Aorta (tissue), 5 donors: ENCODE measurements at regions not wholly inside any gene's neighbourhood (a gene's known extent, or its start where the extent isn't known, plus 50 kb on each side); places are given as distances from the start of the nearest gene placed in this dataset.

ENCODE experiments used
- ATAC-seq: fragments of 200-7000 bp; cut with Tn5 transposase; one replicate; pipeline ENCODE4 v1.9.1; 2022; ENCODE audit warnings: moderate library complexity; ENCODE audit not compliant: low FRiP score
- DNase-seq, 2 donors: peaks; one replicate each; pipeline ENCODE4 v3.0.0-alpha.2; 2020
- H3K27ac ChIP-seq, 2 donors: one replicate each; pipeline ENCODE4 v1.5.1; 2013; ENCODE audit warnings: low read length in 2 of 2, mild to moderate bottlenecking in 2 of 2, moderate library complexity in 2 of 2, control low read depth in 1 of 2, inconsistent platforms in 1 of 2, low read depth in 1 of 2
- H3K27me3 ChIP-seq, 2 donors: one replicate each; pipeline ENCODE4 v1.6.1; 2013; ENCODE audit warnings: control low read depth in 1 of 2, low read length in 1 of 2, mild to moderate bottlenecking in 1 of 2, moderate library complexity in 1 of 2; ENCODE audit not compliant: insufficient read depth in 2 of 2, control insufficient read depth in 1 of 2
- H3K36me3 ChIP-seq, 2 donors: one replicate each; pipeline ENCODE4 v1.6.1; 2013; ENCODE audit warnings: control low read depth in 1 of 2, low read length in 1 of 2, mild to moderate bottlenecking in 1 of 2; ENCODE audit not compliant: insufficient read depth in 2 of 2, control insufficient read depth in 1 of 2
- H3K4me1 ChIP-seq, 2 donors: one replicate each; pipeline ENCODE4 v1.6.1; 2013; ENCODE audit warnings: low read length in 2 of 2, control low read depth in 1 of 2, mild to moderate bottlenecking in 1 of 2, moderate library complexity in 1 of 2; ENCODE audit not compliant: insufficient read depth in 2 of 2, control insufficient read depth in 1 of 2
- H3K4me3 ChIP-seq, 2 donors: one replicate each; pipeline ENCODE4 v1.5.1; 2013; ENCODE audit warnings: low read length in 2 of 2, control low read depth in 1 of 2, mild to moderate bottlenecking in 1 of 2
- H3K9me3 ChIP-seq: one replicate; pipeline ENCODE4 v1.6.1; 2013; ENCODE audit warnings: mild to moderate bottlenecking, low read length; ENCODE audit not compliant: control insufficient read depth
- WGBS, 2 donors: extraction: QIAGEN DNeasy Blood & Tissue Kit; methylation state at CpG; one replicate each; pipeline ENCODE4 v1.1.7; 2013; 5-methylcytosine and 5-hydroxymethylcytosine counted together
- intact Hi-C, 2 donors: fragments of 100-400 bp; cut with DNase I; formaldehyde crosslinking; loops; one replicate each; pipeline versions ENCODE4 v1.14.2 to v1.15.0; 2022
- donor health status: healthy with polysubstance abuse.
- donor health status: Bipolar disorder and iron deficiency.
- donor health status: DM: no; HTN: no; CAD: no.
- donor health status: DM: no; HTN: no; CAD: no.
- donor health status: DM: yes; HTN: yes; CAD: no.

DNA sequence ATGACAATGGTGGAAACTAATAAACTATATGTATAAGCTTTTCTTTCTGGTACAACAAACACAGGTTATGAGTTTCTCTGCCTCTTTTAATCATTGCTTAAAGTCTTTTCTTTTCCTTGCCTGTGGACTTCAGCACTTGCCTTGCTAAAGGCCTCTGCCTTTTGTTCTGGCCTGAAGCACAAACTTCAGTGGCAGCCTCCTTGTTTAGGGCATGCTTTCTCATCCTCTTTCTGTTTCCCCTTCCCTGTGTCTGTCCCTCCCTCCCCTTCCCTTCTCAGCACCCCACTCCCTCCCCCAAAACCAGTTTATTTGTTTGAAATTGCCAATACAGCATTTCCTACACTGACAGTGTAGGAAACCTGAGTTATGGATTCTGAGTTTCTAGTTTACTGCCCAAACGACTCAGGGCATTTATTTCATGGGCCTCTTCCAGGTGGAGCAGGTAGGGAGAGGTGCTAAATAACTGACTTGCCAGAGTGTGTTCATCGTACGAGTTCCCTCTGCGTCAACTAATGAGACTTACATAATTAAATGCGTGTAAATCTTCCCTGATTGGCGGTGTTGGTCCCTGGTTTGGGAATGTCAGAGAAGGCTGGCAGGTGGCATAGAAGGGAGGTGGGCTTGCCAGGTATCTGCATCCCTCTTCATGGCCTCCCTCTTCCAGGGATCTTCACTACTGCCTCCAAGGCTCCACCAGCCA is 311.0 kb downstream of the FBXW7 start:
- peaks cover 2% of the 10 kb centered on the region for H3K9me3 ChIP-seq
- H3K4me1 ChIP-seq, result no peaks in the 10 kb centered on the region
- no peak for DNase-seq
- no peaks in the 10 kb centered on the region for H3K27me3 ChIP-seq
- intact Hi-C loops, result no loop called here
- no peak for ATAC-seq
- no peak overlapping the region for H3K4me3 ChIP-seq
- H3K36me3 ChIP-seq, result no peaks in the 10 kb centered on the region
- no peak overlapping the region for H3K27ac ChIP-seq
- WGBS, 2 donors, result 96 to 97% methylated on average over 6 of the region's 6 CpGs

DNA sequence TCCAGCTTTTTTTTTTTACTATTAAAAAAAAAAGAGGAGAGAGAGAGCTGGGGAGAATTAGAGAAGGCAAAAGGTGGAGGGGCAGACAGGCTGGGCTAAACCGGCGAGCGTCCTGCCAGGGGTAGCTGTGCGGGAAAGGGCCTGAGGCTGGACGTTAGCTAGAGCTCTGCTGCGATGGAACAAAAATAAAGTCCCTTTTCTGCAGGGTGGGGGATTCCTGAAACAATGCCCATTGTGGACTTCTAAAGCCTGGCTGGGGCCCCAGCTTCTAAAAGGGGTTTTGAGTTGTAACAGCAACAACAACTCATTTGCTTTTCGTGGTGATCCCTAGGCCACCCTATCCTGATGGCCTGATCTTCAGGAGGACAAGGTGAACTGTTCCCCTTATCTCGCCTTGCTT is 311.7 kb downstream of the FBXW7 start:
- DNase-seq (no peak), ATAC-seq (no peak)
- no peaks in the 10 kb centered on the region for H3K4me1 ChIP-seq
- no peaks in the 10 kb centered on the region for H3K27me3 ChIP-seq
- H3K27ac ChIP-seq, result no peak overlapping the region
- H3K36me3 ChIP-seq, result no peaks in the 10 kb centered on the region
- H3K4me3 ChIP-seq, result no peak overlapping the region
- intact Hi-C loops, result no loop called here
- WGBS, 2 donors, result 66 to 73% methylated on average over 8 of the region's 8 CpGs
- peaks cover 2% of the 10 kb centered on the region for H3K9me3 ChIP-seq

DNA sequence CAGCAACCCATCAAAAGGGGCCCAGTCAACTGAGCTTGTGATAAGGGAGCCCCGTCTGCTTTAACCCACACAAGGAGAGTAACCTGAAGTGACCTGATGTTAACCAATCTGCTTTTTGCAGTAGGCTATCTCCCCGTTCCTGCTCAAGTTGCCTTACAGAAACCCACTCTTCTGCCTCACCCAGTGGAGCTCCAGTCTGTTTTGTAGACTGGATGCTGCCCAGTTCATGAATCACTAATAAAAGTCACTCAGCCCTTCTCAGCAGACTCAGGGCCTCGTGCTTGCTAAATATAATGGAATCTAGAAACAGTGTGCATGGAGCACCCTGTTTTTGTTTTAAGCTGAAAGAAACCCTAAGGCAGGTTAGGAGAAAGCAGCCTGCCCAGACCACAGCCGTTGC is 312.3 kb downstream of the FBXW7 start:
- Histone ChIP-seq H3K9me3 (peaks cover 2% of the 10 kb centered on the region), H3K36me3 (no peaks in the 10 kb centered on the region), H3K27me3 (no peaks in the 10 kb centered on the region), H3K4me1 (no peaks in the 10 kb centered on the region), H3K27ac (no peak overlapping the region), H3K4me3 (no peak overlapping the region)
- ATAC-seq (no peak), DNase-seq (no peak)
- intact Hi-C loops, result no loop called here
- 92 to 94% methylated on average over 4 of the region's 4 CpGs for WGBS, 2 donors

DNA sequence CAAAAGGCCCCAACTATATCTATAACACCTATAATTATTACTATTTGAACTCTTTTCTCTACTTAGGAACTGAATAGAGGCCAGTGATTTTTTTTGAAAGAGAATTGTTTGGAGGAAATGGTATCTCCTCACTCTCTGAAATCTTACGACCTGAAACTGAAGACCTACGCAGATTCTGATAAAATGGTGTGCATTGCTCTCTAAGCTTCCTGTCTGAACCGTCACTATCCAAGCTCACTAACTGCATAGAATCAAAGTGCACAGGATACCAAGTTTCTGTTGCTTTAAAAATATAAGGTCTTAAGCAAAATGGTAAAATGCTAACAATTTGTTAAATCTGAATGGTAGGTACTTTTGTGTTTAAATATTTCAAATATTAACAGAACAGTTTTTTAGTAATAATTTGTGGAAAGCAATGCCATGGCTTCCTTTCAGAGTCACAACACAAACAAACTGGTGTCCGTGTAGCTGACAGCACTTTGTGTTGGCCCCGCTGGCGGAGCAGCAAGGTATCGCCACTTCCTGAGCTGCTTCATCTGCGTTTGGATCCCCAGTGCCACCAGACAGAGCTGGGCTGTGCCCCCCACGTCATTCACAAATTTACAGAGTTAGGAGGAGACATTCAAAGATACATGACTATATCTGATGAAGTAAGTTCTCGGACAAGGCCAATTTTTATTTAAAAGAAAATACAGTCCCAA is 313.9 kb downstream of the FBXW7 start:
- Histone ChIP-seq H3K4me1 (no peaks in the 10 kb centered on the region), H3K4me3 (no peak overlapping the region), H3K27me3 (no peaks in the 10 kb centered on the region), H3K27ac (no peak overlapping the region), H3K9me3 (peaks cover 2% of the 10 kb centered on the region), H3K36me3 (no peaks in the 10 kb centered on the region)
- ATAC-seq, result no peak
- intact Hi-C loops, result no loop called here
- no peak for DNase-seq
- WGBS, 2 donors, result 87 to 94% methylated on average over 10 of the region's 10 CpGs

- no peak overlapping the region for H3K4me3 ChIP-seq
- no peak overlapping the region for H3K27ac ChIP-seq
- H3K36me3 ChIP-seq, result no peaks in the 10 kb centered on the region
- ATAC-seq (no peak), DNase-seq (no peak)
- no peaks in the 10 kb centered on the region for H3K27me3 ChIP-seq
- H3K9me3 ChIP-seq, result peaks cover 2% of the 10 kb centered on the region
- 44 to 51% methylated on average over 2 of the region's 2 CpGs for WGBS, 2 donors
- intact Hi-C loops, result no loop called here
- H3K4me1 ChIP-seq, result no peaks in the 10 kb centered on the region
Observed at GRCh38 chr4:152220201-152220666, 315.7 kb downstream of the FBXW7 start.

DNA sequence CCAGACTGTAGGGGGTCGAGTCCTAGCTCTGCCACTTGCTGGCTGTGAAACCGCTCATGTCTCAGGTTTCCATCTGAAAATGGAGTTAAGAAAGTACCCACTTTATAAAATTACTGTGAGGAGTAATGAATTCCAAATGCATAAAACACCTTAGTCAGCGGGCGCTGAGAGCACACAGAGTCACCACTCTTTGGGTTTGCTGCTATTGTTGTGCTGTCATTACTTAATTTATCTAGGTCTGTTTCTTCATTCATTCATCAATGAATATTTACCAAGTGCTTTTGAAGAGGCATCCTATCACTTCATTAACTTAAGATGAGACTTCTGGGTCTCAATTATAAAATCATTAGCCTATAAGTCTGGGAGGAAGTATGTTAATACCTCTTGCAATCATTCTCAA is 317.3 kb downstream of the FBXW7 start:
- H3K27me3 ChIP-seq, result no peaks in the 10 kb centered on the region
- H3K4me3 ChIP-seq, result no peak overlapping the region
- no peak overlapping the region for H3K27ac ChIP-seq
- DNase-seq (no peak), ATAC-seq (no peak)
- 78 to 86% methylated on average over 4 of the region's 4 CpGs for WGBS, 2 donors
- intact Hi-C loops, result no loop called here
- H3K4me1 ChIP-seq, result no peaks in the 10 kb centered on the region
- H3K9me3 ChIP-seq, result peaks cover 2% of the 10 kb centered on the region
- no peaks in the 10 kb centered on the region for H3K36me3 ChIP-seq

- no peaks in the 10 kb centered on the region for H3K4me1 ChIP-seq
- no peak overlapping the region for H3K27ac ChIP-seq
- H3K27me3 ChIP-seq, result no peaks in the 10 kb centered on the region
- H3K9me3 ChIP-seq, result no peaks in the 10 kb centered on the region
- WGBS, 2 donors, result 59 to 64% methylated on average over 3 of the region's 3 CpGs
- DNase-seq (no peak), ATAC-seq (no peak)
- intact Hi-C loops, result no loop called here
- H3K4me3 ChIP-seq, result no peak overlapping the region
- H3K36me3 ChIP-seq, result no peaks in the 10 kb centered on the region
Observed at GRCh38 chr4:152217896-152218295, 318.0 kb downstream of the FBXW7 start.

DNA sequence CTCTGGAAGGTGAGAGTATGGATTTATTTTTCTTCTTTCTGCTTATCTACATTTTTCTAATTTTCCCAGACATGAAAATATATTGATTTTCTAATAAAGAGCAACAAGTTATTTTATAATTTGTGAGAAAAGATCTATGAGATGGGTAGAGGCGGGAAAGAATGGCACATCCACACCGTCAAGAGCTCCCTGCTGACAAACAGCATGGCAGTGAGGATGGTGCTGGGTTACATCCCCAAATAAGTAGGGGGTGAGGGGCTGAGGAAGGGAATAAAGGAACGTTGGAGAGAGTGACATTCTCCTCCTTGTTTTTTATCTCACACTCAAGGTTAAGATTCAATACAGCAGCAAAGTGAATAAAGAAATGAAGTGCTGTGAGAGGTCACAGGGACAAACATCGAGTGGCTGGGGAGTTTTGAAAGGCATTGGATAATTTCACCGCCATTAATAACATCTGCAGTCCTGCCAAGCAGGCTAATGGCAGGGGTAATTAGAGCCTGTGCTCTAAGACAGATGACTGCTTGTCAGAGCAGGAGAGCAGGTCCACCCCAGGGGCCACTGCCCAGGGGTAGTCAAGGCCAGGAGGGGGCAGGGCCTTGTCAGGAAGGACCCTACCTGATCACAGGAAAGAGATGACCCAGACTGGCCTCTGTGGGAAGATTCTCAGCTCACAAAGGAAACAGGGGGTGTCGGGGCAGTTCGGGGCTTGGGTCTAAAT is 323.8 kb downstream of the FBXW7 start:
- WGBS, 2 donors, result 47 to 54% methylated on average over 7 of the region's 7 CpGs
- no peaks in the 10 kb centered on the region for H3K4me1 ChIP-seq
- no peaks in the 10 kb centered on the region for H3K27me3 ChIP-seq
- H3K27ac ChIP-seq, result no peak overlapping the region
- no peak overlapping the region for H3K4me3 ChIP-seq
- intact Hi-C loops, result no loop called here
- no peaks in the 10 kb centered on the region for H3K9me3 ChIP-seq
- H3K36me3 ChIP-seq, result no peaks in the 10 kb centered on the region
- ATAC-seq (no peak), DNase-seq (no peak)
